GM19438 (cell line): ENCODE measurements at regions not wholly inside any gene's neighbourhood (a gene's known extent, or its start where the extent isn't known, plus 50 kb on each side); places are given as distances from the start of the nearest gene placed in this dataset.

Source experiments
- ATAC-seq: cut with Tn5 transposase; IDR thresholded peaks from one replicate; pipeline ENCODE4 v1.9.1; 2021; ENCODE audit warnings: low read depth; ENCODE audit not compliant: unreplicated experiment

GRCh38 chr19:29098091-29098490, 114.9 kb downstream of the UQCRFS1 start:
- no peak for ATAC-seq

GRCh38 chr19:29096896-29097295, 116.1 kb downstream of the UQCRFS1 start:
- ATAC-seq: no peak

GRCh38 chr19:29093553-29093908, 119.4 kb downstream of the UQCRFS1 start:
- no peak for ATAC-seq

GRCh38 chr19:29092712-29093552, 120.0 kb downstream of the UQCRFS1 start:
- no peak for ATAC-seq

- ATAC-seq: no peak
Measured at GRCh38 chr19:29090783-29091526, 122.0 kb downstream of the UQCRFS1 start.

- no peak for ATAC-seq
Measured at GRCh38 chr19:29089315-29089870, 123.6 kb downstream of the UQCRFS1 start.

GRCh38 chr19:29088761-29089160, 124.2 kb downstream of the UQCRFS1 start:
- ATAC-seq: no peak

GRCh38 chr19:29086646-29087045, 126.3 kb downstream of the UQCRFS1 start:
- no peak for ATAC-seq

GRCh38 chr19:29086182-29086581, 126.8 kb downstream of the UQCRFS1 start:
- ATAC-seq: no peak

GRCh38 chr19:29085630-29086029, 127.3 kb downstream of the UQCRFS1 start:
- no peak for ATAC-seq

- ATAC-seq: no peak
Measured at GRCh38 chr19:29085206-29085605, 127.7 kb downstream of the UQCRFS1 start.

- no peak for ATAC-seq
Measured at GRCh38 chr19:29084266-29084665, 128.7 kb downstream of the UQCRFS1 start.

GRCh38 chr19:29083863-29084262, 129.1 kb downstream of the UQCRFS1 start:
- no peak for ATAC-seq

- no peak for ATAC-seq
Measured at GRCh38 chr19:29079356-29080032, 133.5 kb downstream of the UQCRFS1 start.

- no peak for ATAC-seq
Measured at GRCh38 chr19:29076963-29077362, 136.0 kb downstream of the UQCRFS1 start.

- ATAC-seq: no peak
Measured at GRCh38 chr19:29076161-29076560, 136.8 kb downstream of the UQCRFS1 start.

GRCh38 chr19:29075149-29075548, 137.8 kb downstream of the UQCRFS1 start:
- no peak for ATAC-seq

GRCh38 chr19:29074579-29074978, 138.4 kb downstream of the UQCRFS1 start:
- no peak for ATAC-seq

- no peak for ATAC-seq
Measured at GRCh38 chr19:29067831-29068230, 145.1 kb downstream of the UQCRFS1 start.

- no peak for ATAC-seq
Measured at GRCh38 chr19:29062475-29063435, 150.2 kb downstream of the UQCRFS1 start.
